ENCODE measurements at regions not wholly inside any gene's neighbourhood (a gene's known extent, or its start where the extent isn't known, plus 50 kb on each side); places are given as distances from the start of the nearest gene placed in this dataset.
"Not testable (repeated sequence)": the region's sequence is repeated elsewhere in the genome, so short reads cannot be mapped to it uniquely, and the experiment has no call there.

DNA sequence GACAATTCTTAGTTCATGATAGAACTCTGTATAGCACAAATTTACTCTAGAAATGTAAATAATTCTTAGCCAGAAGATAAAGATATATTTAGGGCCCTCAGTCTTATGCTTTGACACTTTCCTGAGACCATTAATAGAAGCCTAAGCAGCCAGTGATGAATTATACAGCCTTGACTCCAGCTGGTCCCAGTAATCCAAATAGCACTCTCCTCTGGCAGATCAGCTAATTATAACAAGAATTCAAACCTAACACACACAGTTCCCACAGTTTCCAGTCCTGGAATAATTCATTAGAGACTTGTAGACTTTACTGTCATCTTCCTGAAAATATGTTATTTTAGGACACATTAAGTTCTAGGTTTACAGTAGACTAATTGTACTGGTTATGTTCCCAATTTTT is 50.4 kb downstream of the SHOC1 start:
- no peak for DNase-seq (ENCODE audit: low spot score in 2 of 2)
- no peaks in the 10 kb centered on the region for H3K36me3 Mint-ChIP-seq (ENCODE audit: insufficient read depth)
- no peak for ATAC-seq (replicated peaks; ENCODE audit: extremely low read depth, poor library complexity, severe bottlenecking)
- no peaks in the 10 kb centered on the region for H3K4me1 Mint-ChIP-seq
- H3K9me3 Mint-ChIP-seq: no peaks in the 10 kb centered on the region
- no peaks in the 10 kb centered on the region for H3K27me3 Mint-ChIP-seq
- H3K27ac Mint-ChIP-seq (ENCODE audit: low read depth): no peak overlapping the region
- H3K4me3 Mint-ChIP-seq: no peak overlapping the region

DNA sequence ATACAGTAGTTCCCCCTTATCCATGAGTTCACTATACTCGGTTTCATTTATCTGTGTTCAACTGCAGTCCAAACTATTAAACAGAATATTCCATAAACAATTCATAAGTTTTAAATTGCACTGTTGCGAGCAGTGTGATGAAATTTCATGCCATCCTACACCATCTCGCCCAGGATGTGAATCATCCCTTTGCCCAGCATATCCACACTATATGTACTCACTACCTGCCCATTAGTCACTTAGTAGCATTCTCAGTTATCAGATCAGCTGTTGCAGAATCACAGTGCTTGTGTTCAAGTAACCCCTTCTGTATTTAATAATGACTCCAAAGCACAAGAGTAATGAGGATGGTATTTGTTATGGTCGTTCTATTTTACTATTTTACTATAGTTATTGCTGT is 51.5 kb downstream of the SHOC1 start:
- Mint-ChIP-seq H3K27me3 (no peaks in the 10 kb centered on the region), H3K27ac (ENCODE audit: low read depth) (no peak overlapping the region), H3K4me3 (no peak overlapping the region), H3K4me1 (no peaks in the 10 kb centered on the region), H3K9me3 (no peaks in the 10 kb centered on the region), H3K36me3 (ENCODE audit: insufficient read depth) (no peaks in the 10 kb centered on the region)
- ATAC-seq (replicated peaks; ENCODE audit: extremely low read depth, poor library complexity, severe bottlenecking) (no peak), DNase-seq (ENCODE audit: low spot score in 2 of 2) (no peak)

- peaks cover 4% of the 10 kb centered on the region for H3K9me3 Mint-ChIP-seq
- H3K4me3 Mint-ChIP-seq: no peak overlapping the region
- DNase-seq (ENCODE audit: low spot score in 2 of 2) (no peak), ATAC-seq (replicated peaks; ENCODE audit: extremely low read depth, poor library complexity, severe bottlenecking) (no peak)
- H3K4me1 Mint-ChIP-seq: no peaks in the 10 kb centered on the region
- no peaks in the 10 kb centered on the region for H3K27me3 Mint-ChIP-seq
- no peak overlapping the region for H3K27ac Mint-ChIP-seq (ENCODE audit: low read depth)
- H3K36me3 Mint-ChIP-seq (ENCODE audit: insufficient read depth): no peaks in the 10 kb centered on the region
Measured at GRCh38 chr9:111740739-111741138, 54.0 kb downstream of the SHOC1 start.

- Mint-ChIP-seq H3K27ac (ENCODE audit: low read depth) (no peak overlapping the region), H3K9me3 (peaks cover 6% of the 10 kb centered on the region), H3K4me1 (no peaks in the 10 kb centered on the region), H3K36me3 (ENCODE audit: insufficient read depth) (no peaks in the 10 kb centered on the region), H3K4me3 (no peak overlapping the region), H3K27me3 (no peaks in the 10 kb centered on the region)
- ATAC-seq (replicated peaks; ENCODE audit: extremely low read depth, poor library complexity, severe bottlenecking) (no peak), DNase-seq (ENCODE audit: low spot score in 2 of 2) (no peak)
Measured at GRCh38 chr9:111736714-111737113, 58.0 kb downstream of the SHOC1 start.

GRCh38 chr9:111735344-111735743 is 59.4 kb downstream of the SHOC1 start:
- ATAC-seq (replicated peaks; ENCODE audit: extremely low read depth, poor library complexity, severe bottlenecking); H3K27ac Mint-ChIP-seq (ENCODE audit: low read depth); H3K27me3 Mint-ChIP-seq; DNase-seq (ENCODE audit: low spot score in 2 of 2); H3K9me3 Mint-ChIP-seq; H3K36me3 Mint-ChIP-seq (ENCODE audit: insufficient read depth); H3K4me3 Mint-ChIP-seq; H3K4me1 Mint-ChIP-seq: not testable (repeated sequence)

GRCh38 chr9:111731928-111732327 is 62.8 kb downstream of the SHOC1 start:
- no peak overlapping the region for H3K4me3 Mint-ChIP-seq
- no peaks in the 10 kb centered on the region for H3K4me1 Mint-ChIP-seq
- no peaks in the 10 kb centered on the region for H3K27me3 Mint-ChIP-seq
- H3K36me3 Mint-ChIP-seq (ENCODE audit: insufficient read depth): no peaks in the 10 kb centered on the region
- ATAC-seq (replicated peaks; ENCODE audit: extremely low read depth, poor library complexity, severe bottlenecking) (no peak), DNase-seq (ENCODE audit: low spot score in 2 of 2) (no peak)
- H3K27ac Mint-ChIP-seq (ENCODE audit: low read depth): no peak overlapping the region
- H3K9me3 Mint-ChIP-seq: peaks cover 6% of the 10 kb centered on the region

- Mint-ChIP-seq H3K27me3 (no peaks in the 10 kb centered on the region), H3K4me3 (no peak overlapping the region), H3K27ac (ENCODE audit: low read depth) (no peak overlapping the region), H3K36me3 (ENCODE audit: insufficient read depth) (no peaks in the 10 kb centered on the region), H3K9me3 (peaks cover 5% of the 10 kb centered on the region), H3K4me1 (no peaks in the 10 kb centered on the region)
- ATAC-seq (replicated peaks; ENCODE audit: extremely low read depth, poor library complexity, severe bottlenecking) (no peak), DNase-seq (ENCODE audit: low spot score in 2 of 2) (no peak)
Measured at GRCh38 chr9:111730937-111731567, 63.7 kb downstream of the SHOC1 start.

GRCh38 chr9:111728617-111729366 is 65.9 kb downstream of the SHOC1 start:
- no peak for ATAC-seq (replicated peaks; ENCODE audit: extremely low read depth, poor library complexity, severe bottlenecking)
- no peaks in the 10 kb centered on the region for H3K36me3 Mint-ChIP-seq (ENCODE audit: insufficient read depth)

DNA sequence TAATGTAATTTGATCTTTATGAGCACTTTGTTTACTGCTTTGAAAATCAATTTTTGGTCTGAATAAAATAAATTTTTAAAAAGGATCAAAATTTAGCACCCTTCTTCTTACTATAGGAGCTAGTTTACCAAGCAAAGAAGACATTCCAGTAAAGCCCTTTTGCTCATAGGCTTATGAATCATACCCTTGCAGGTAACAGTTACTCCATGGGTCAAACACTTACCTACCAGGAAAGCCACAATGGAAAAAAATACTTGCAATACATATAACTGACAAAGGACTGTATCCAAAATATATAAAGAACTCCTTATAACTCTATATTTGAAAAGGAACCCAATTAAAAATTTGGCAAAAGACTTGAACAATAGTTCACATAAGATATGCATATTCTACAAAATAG is 66.6 kb downstream of the SHOC1 start:
- Mint-ChIP-seq H3K27ac (ENCODE audit: low read depth) (no peak overlapping the region), H3K4me1 (no peaks in the 10 kb centered on the region), H3K4me3 (no peak overlapping the region), H3K27me3 (no peaks in the 10 kb centered on the region), H3K9me3 (no peaks in the 10 kb centered on the region), H3K36me3 (ENCODE audit: insufficient read depth) (no peaks in the 10 kb centered on the region)
- ATAC-seq (replicated peaks; ENCODE audit: extremely low read depth, poor library complexity, severe bottlenecking) (no peak), DNase-seq (ENCODE audit: low spot score in 2 of 2) (no peak)

More at GRCh38 chr9:111728617-111729366, 65.9 kb downstream of the SHOC1 start:
- H3K9me3 Mint-ChIP-seq: no peaks in the 10 kb centered on the region
- no peak overlapping the region for H3K27ac Mint-ChIP-seq (ENCODE audit: low read depth)
- DNase-seq (ENCODE audit: low spot score in 2 of 2): no peak
- H3K4me3 Mint-ChIP-seq: no peak overlapping the region
- H3K4me1 Mint-ChIP-seq: no peaks in the 10 kb centered on the region
- H3K27me3 Mint-ChIP-seq: no peaks in the 10 kb centered on the region

- ATAC-seq (replicated peaks; ENCODE audit: extremely low read depth, poor library complexity, severe bottlenecking) (no peak), DNase-seq (ENCODE audit: low spot score in 2 of 2) (no peak)
- no peaks in the 10 kb centered on the region for H3K9me3 Mint-ChIP-seq
- no peaks in the 10 kb centered on the region for H3K27me3 Mint-ChIP-seq
- no peak overlapping the region for H3K27ac Mint-ChIP-seq (ENCODE audit: low read depth)
- no peaks in the 10 kb centered on the region for H3K36me3 Mint-ChIP-seq (ENCODE audit: insufficient read depth)
- no peak overlapping the region for H3K4me3 Mint-ChIP-seq
- no peaks in the 10 kb centered on the region for H3K4me1 Mint-ChIP-seq
Measured at GRCh38 chr9:111726949-111727348, 65.5 kb downstream of the GNG10 start.

DNA sequence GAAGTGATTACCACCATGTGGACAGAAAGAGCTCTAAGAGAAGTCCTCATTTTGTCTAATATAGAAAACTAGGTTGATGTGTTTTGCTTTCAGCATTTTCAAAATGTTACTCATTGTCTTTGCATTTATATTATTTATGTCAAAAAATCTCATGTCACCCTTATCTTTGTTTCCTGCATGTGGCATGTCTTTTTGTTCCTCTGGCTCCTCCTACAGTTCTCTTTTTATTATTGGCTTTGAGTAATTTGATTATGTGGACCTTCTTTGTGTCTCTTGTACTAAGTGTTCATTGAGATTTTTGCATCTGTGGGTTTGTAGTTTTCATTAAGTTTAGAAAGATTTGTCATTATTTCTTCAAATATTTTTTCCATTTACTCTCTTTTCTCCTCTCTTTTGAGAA is 58.8 kb downstream of the GNG10 start:
- Mint-ChIP-seq H3K9me3 (no peaks in the 10 kb centered on the region), H3K27me3 (no peaks in the 10 kb centered on the region), H3K4me3 (no peak overlapping the region), H3K36me3 (ENCODE audit: insufficient read depth) (peaks cover 2% of the 10 kb centered on the region), H3K27ac (ENCODE audit: low read depth) (peak overlapping the region; percentile 12), H3K4me1 (no peaks in the 10 kb centered on the region)
- ATAC-seq (replicated peaks; ENCODE audit: extremely low read depth, poor library complexity, severe bottlenecking) (no peak), DNase-seq (ENCODE audit: low spot score in 2 of 2) (no peak)

All from central memory CD8-positive, alpha-beta T cell (primary cell).